ENCODE measurements at regions not wholly inside any gene's neighbourhood (a gene's known extent, or its start where the extent isn't known, plus 50 kb on each side); places are given as distances from the start of the nearest gene placed in this dataset.
"Not testable (repeated sequence)": the region's sequence is repeated elsewhere in the genome, so short reads cannot be mapped to it uniquely, and the experiment has no call there.

DNA sequence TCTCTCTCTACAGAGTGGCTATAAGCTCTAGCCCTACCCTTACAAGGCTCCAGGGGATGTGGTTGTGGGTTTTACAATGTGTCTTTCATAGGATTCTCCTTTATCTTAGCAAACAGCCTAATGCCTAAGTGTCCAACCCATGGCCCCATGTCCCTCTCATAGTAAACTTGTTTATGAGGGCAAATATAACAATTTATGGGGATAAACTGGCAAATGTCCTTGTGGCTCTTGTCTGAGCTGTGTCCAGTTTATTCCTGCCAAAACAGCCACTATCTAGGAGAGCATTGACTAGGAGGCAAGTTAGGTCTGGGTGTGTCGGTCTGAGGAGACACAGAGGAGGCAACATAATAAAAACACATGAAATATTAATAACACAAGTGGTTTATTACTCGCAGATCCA, 335.1 kb downstream of the IZUMO3 start:
- Histone ChIP-seq H4K20me1 (ENCODE audit: low read depth) (no peaks in the 10 kb centered on the region), H3K9ac (no peak overlapping the region), H3K79me2 (ENCODE audit: low read depth) (no peaks in the 10 kb centered on the region), H2AFZ (replicated peaks) (no peak overlapping the region), H3F3A (ENCODE audit: low read depth) (no peaks in the 10 kb centered on the region), H3K4me3 (no peak overlapping the region), H3K4me1 (no peaks in the 10 kb centered on the region), H3K9me3 (ENCODE audit: low read depth) (no peaks in the 10 kb centered on the region), H3K27me3 (no peaks in the 10 kb centered on the region), H3K4me2 (no peak overlapping the region), H3K36me3 (no peaks in the 10 kb centered on the region), H3K27ac (no peak overlapping the region)
- no peak for DNase-seq (ENCODE audit: low spot score)
- Mint-ChIP-seq H3K27ac (no peak overlapping the region), H3K36me3 (no peaks in the 10 kb centered on the region), H3K9me3 (no peaks in the 10 kb centered on the region), H3K27me3 (ENCODE audit: insufficient read depth, low read depth) (no peaks in the 10 kb centered on the region), H3K4me3 (no peak overlapping the region), H3K4me1 (no peaks in the 10 kb centered on the region)
- TF ChIP-seq EZH2phosphoT487 (IDR thresholded peaks at IDR 0.05): no peak
- TF ChIP-seq, protein P1, sequence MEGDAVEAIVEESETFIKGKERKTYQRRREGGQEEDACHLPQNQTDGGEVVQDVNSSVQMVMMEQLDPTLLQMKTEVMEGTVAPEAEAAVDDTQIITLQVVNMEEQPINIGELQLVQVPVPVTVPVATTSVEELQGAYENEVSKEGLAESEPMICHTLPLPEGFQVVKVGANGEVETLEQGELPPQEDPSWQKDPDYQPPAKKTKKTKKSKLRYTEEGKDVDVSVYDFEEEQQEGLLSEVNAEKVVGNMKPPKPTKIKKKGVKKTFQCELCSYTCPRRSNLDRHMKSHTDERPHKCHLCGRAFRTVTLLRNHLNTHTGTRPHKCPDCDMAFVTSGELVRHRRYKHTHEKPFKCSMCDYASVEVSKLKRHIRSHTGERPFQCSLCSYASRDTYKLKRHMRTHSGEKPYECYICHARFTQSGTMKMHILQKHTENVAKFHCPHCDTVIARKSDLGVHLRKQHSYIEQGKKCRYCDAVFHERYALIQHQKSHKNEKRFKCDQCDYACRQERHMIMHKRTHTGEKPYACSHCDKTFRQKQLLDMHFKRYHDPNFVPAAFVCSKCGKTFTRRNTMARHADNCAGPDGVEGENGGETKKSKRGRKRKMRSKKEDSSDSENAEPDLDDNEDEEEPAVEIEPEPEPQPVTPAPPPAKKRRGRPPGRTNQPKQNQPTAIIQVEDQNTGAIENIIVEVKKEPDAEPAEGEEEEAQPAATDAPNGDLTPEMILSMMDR (IDR thresholded peaks at IDR 0.05): no peak
- TF ChIP-seq EZH2 (IDR thresholded peaks at IDR 0.05): no peak

GRCh38 chr9:24189986-24190385, 355.7 kb downstream of the IZUMO3 start:
- no peak overlapping the region for H3K27ac ChIP-seq
- H3K4me3 Mint-ChIP-seq: no peak overlapping the region
- no peak for DNase-seq (ENCODE audit: low spot score)
- peaks cover 7% of the 10 kb centered on the region for H3K27me3 Mint-ChIP-seq (ENCODE audit: insufficient read depth, low read depth)
- H3K4me2 ChIP-seq: no peak overlapping the region
- no peak overlapping the region for H3K9ac ChIP-seq
- no peaks in the 10 kb centered on the region for H3K79me2 ChIP-seq (ENCODE audit: low read depth)
- TF ChIP-seq EZH2phosphoT487 (IDR thresholded peaks at IDR 0.05): no peak
- TF ChIP-seq, protein P1 (IDR thresholded peaks at IDR 0.05): no peak
- TF ChIP-seq EZH2 (IDR thresholded peaks at IDR 0.05): no peak
- H3K27me3 ChIP-seq: no peaks in the 10 kb centered on the region
- H3K9me3 Mint-ChIP-seq: peaks cover 14% of the 10 kb centered on the region
- H3K36me3 Mint-ChIP-seq: no peaks in the 10 kb centered on the region
- H3K36me3 ChIP-seq: no peaks in the 10 kb centered on the region
- H3K9me3 ChIP-seq (ENCODE audit: low read depth): no peaks in the 10 kb centered on the region
- H3K27ac Mint-ChIP-seq: no peak overlapping the region
- no peak overlapping the region for H2AFZ ChIP-seq (replicated peaks)
- H3F3A ChIP-seq (ENCODE audit: low read depth): no peaks in the 10 kb centered on the region
- H3K4me1 ChIP-seq: no peaks in the 10 kb centered on the region
- no peak overlapping the region for H3K4me3 ChIP-seq
- H4K20me1 ChIP-seq (ENCODE audit: low read depth): no peaks in the 10 kb centered on the region
- no peaks in the 10 kb centered on the region for H3K4me1 Mint-ChIP-seq

DNA sequence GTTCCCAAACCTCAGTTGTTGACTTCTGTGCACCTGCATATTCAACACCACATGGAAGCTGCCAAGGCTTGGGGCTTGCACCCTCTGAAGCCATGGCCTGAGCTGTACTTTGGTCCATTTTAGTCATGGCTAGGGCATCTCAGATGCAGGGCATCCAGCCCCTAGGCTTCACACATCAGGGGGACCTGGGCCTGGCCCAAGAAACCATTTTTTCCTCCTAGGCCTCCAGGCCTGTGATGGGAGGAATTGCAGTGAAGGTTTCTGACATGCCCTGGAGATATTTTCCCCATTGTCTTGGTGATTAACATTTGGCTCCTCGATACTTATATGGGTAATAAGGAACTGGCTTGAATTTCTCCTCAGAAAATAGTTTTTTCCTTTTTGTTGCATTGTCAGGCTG, 354.5 kb upstream of the ELAVL2 start:
- H3K9me3 ChIP-seq (ENCODE audit: low read depth): peaks cover 19% of the 10 kb centered on the region
- not testable (repeated sequence) for H3F3A ChIP-seq (ENCODE audit: low read depth); H3K4me1 Mint-ChIP-seq; H3K27me3 ChIP-seq; DNase-seq (ENCODE audit: low spot score); H3K4me2 ChIP-seq; H3K27ac ChIP-seq; H2AFZ ChIP-seq (replicated peaks); H3K9ac ChIP-seq; H3K4me3 Mint-ChIP-seq; H3K4me1 ChIP-seq; H3K36me3 ChIP-seq; H3K27me3 Mint-ChIP-seq (ENCODE audit: insufficient read depth, low read depth); H3K79me2 ChIP-seq (ENCODE audit: low read depth); H4K20me1 ChIP-seq (ENCODE audit: low read depth); H3K36me3 Mint-ChIP-seq; H3K4me3 ChIP-seq; H3K27ac Mint-ChIP-seq
- peaks cover 39% of the 10 kb centered on the region for H3K9me3 Mint-ChIP-seq

DNA sequence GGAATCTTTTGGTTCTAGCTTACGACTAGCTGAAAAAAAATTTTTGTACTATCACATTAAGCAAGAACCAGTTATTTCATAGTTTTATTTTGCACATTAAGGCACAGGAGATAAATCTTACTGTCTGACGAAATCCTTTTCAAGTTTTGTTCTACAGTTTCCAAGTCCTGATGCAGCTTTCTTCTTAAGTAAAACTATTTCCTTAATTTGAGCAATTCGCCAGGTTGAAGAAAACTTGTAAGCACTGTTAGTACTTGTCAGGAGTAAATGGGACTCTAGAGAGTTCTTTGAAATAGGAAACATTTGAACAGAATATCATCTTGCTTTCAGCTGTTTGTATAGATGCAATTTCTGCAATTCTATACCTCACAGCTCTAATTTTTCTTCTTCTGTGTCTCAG, 318.8 kb upstream of the ELAVL2 start:
- H3K9ac ChIP-seq: no peak overlapping the region
- peaks cover 9% of the 10 kb centered on the region for H3K4me1 Mint-ChIP-seq

GRCh38 chr9:24135072-24135471, 309.0 kb upstream of the ELAVL2 start:
- H3K79me2 ChIP-seq (ENCODE audit: low read depth); H3K4me3 Mint-ChIP-seq; H3K36me3 ChIP-seq; H3K27me3 ChIP-seq; H3K4me2 ChIP-seq; DNase-seq (ENCODE audit: low spot score); H3K9me3 ChIP-seq (ENCODE audit: low read depth); H3K9me3 Mint-ChIP-seq; H4K20me1 ChIP-seq (ENCODE audit: low read depth); H3K4me3 ChIP-seq; H3K4me1 Mint-ChIP-seq; H2AFZ ChIP-seq (replicated peaks); H3K27ac ChIP-seq; H3K27ac Mint-ChIP-seq; H3K4me1 ChIP-seq; H3K36me3 Mint-ChIP-seq; H3K9ac ChIP-seq; H3F3A ChIP-seq (ENCODE audit: low read depth); H3K27me3 Mint-ChIP-seq (ENCODE audit: insufficient read depth, low read depth): not testable (repeated sequence)

More for the DNA sequence above, 318.8 kb upstream of the ELAVL2 start:
- H3K4me3 Mint-ChIP-seq: no peak overlapping the region
- Histone ChIP-seq H4K20me1 (ENCODE audit: low read depth) (no peaks in the 10 kb centered on the region), H3K4me1 (peaks cover 9% of the 10 kb centered on the region), H3K36me3 (no peaks in the 10 kb centered on the region), H3K27me3 (no peaks in the 10 kb centered on the region), H2AFZ (replicated peaks) (no peak overlapping the region), H3K27ac (no peak overlapping the region), H3K4me3 (no peak overlapping the region), H3F3A (ENCODE audit: low read depth) (no peaks in the 10 kb centered on the region), H3K9me3 (ENCODE audit: low read depth) (no peaks in the 10 kb centered on the region), H3K4me2 (no peak overlapping the region), H3K79me2 (ENCODE audit: low read depth) (no peaks in the 10 kb centered on the region)
- H3K36me3 Mint-ChIP-seq: no peaks in the 10 kb centered on the region
- DNase-seq (ENCODE audit: low spot score): no peak
- no peaks in the 10 kb centered on the region for H3K9me3 Mint-ChIP-seq
- no peaks in the 10 kb centered on the region for H3K27me3 Mint-ChIP-seq (ENCODE audit: insufficient read depth, low read depth)
- H3K27ac Mint-ChIP-seq: no peak overlapping the region
- TF ChIP-seq EZH2 (IDR thresholded peaks at IDR 0.05) (no peak), EZH2phosphoT487 (IDR thresholded peaks at IDR 0.05) (no peak)
- TF ChIP-seq, protein P1 (IDR thresholded peaks at IDR 0.05): no peak

Data from neural progenitor cell (in vitro differentiated cells).